Stimulated activated naive CD8-positive, alpha-beta T cell treated with anti-CD3 and anti-CD28 coated beads, Interleukin-15, Interleukin-2, amounts not matched to agents 100 U/mL and 50 U/mL, for 24 hours (primary cell): ENCODE measurements at regions not wholly inside any gene's neighbourhood (a gene's known extent, or its start where the extent isn't known, plus 50 kb on each side); places are given as distances from the start of the nearest gene placed in this dataset.
"Not testable (repeated sequence)": the region's sequence is repeated elsewhere in the genome, so short reads cannot be mapped to it uniquely, and the experiment has no call there.

Experiments used
- ATAC-seq: fragments of 150-1000 bp; cut with Tn5 transposase; one replicate; pipeline ENCODE4 v1.10.0; 2021
- DNase-seq: peaks from one replicate; pipeline ENCODE4 v3.0.0; 2021

GRCh38 chr9:94472806-94473360 lies 82.0 kb upstream of the PCAT7 start:
- no peak for DNase-seq
- no peak for ATAC-seq

GRCh38 chr9:94478755-94479730 lies 75.8 kb upstream of the PCAT7 start:
- DNase-seq (no peak), ATAC-seq (peak; percentile 14)

DNA sequence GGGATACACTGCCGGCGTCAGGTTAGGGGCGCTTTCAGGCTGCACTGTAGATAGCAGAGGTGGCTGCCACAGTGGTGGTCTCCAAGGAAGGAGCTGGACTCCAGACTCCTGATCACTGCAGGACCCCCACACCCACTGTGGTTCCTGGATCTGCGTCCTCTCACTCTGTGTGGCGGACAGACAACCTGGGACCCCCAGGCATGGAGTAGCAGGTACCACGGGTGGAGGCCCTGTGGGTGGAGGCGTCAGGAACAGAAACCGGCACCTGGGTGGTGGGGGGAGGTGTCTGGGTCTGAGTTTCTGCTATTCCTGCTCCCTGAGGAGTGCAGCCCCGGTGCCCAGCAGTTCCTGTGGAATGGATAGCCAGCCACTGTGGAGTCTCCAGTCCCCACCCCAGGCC lies 75.1 kb upstream of the PCAT7 start:
- no peak for ATAC-seq
- DNase-seq, result no peak

- DNase-seq, result no peak
- ATAC-seq, result no peak
Observed at GRCh38 chr9:94480205-94480604, 74.7 kb upstream of the PCAT7 start.

- DNase-seq, result no peak
- ATAC-seq, result no peak
Observed at GRCh38 chr9:94482110-94482509, 72.8 kb upstream of the PCAT7 start.

DNA sequence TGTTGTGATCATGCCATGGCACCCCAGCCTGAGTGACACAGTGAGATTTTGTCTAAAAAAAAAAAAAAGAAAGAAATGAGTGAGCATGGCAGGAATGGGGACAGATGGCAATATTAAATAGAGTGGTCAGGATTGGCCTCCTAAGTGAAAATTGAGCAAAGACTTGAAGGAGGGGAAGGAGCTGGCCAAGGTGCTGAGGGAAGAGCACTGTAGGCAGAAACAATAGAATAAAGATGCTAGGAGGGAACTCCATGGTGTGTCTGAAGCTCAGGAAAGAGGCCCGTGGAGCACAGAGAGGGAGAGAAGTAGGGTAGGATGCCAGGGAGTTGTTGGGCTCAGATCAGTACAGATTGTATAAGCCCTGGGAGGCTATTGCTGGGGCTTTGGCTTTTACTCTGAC lies 64.4 kb upstream of the PCAT7 start:
- DNase-seq (no peak), ATAC-seq (no peak)

GRCh38 chr9:94492125-94492524 lies 62.8 kb upstream of the PCAT7 start:
- ATAC-seq, DNase-seq: not testable (repeated sequence)

GRCh38 chr9:94498801-94499453 lies 56.0 kb upstream of the PCAT7 start:
- DNase-seq (no peak), ATAC-seq (no peak)

- ATAC-seq (no peak), DNase-seq (no peak)
Observed at GRCh38 chr9:94504358-94504757, 50.5 kb upstream of the PCAT7 start.
